ENCODE measurements at regions not wholly inside any gene's neighbourhood (a gene's known extent, or its start where the extent isn't known, plus 50 kb on each side); places are given as distances from the start of the nearest gene placed in this dataset.
A peak's percentile ranks its signal among the peaks of the same experiment; 100 is the strongest.

DNA sequence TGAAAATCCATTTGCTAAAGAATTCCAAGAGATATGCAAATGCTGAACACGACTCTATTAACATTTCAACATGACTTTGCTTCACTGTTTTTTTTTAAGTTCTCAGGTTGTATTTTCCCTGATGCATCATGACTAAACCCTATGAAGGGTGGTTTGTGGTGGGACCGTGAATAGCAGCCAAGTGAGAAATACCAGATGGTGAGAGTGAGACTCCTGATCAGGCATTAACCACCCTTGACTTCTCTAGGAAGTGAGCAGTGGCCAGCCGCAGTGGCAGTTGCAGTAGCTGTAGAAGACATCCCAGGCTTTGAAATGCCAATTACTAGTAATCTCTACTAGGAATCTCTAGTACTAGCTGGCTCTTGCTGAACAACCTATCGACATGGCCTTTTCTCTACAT is 383.4 kb downstream of the FAM133A start:
- Histone ChIP-seq H3K4ac (replicated peaks; ENCODE audit: insufficient read length, low read depth, low read length) (no peak overlapping the region), H4K20me1 (replicated peaks in 1 of 2; ENCODE audit: control insufficient read depth in 1 of 2, insufficient read depth in 2 of 2, low read length in 2 of 2) (no peaks in the 10 kb centered on the region), H2AFZ (ENCODE audit: low read length) (no peak overlapping the region), H3K18ac (ENCODE audit: extremely low read depth, low read length) (no peak overlapping the region), H2AK5ac (ENCODE audit: low read depth, low read length) (no peak overlapping the region), H3K23me2 (ENCODE audit: low read depth, low read length) (no peaks in the 10 kb centered on the region), H3K79me1 (ENCODE audit: low read depth, low read length) (no peaks in the 10 kb centered on the region), H4K8ac (ENCODE audit: extremely low read depth, insufficient read depth, low read length) (no peak overlapping the region), H3K79me2 (ENCODE audit: control insufficient read depth in 1 of 2, insufficient read depth in 2 of 2, low read length in 2 of 2) (no peaks in the 10 kb centered on the region), H2BK15ac (ENCODE audit: low read length) (no peak overlapping the region), H3K27ac (ENCODE audit: low read depth, low read length) (no peak overlapping the region), H4K5ac (ENCODE audit: insufficient read length, low read depth, low read length) (no peak overlapping the region), H3K4me2 (ENCODE audit: insufficient read depth in 1 of 2, low read depth in 2 of 2, low read length in 2 of 2) (no peak overlapping the region), H2BK5ac (ENCODE audit: low read depth, low read length) (no peak overlapping the region), H2BK12ac (ENCODE audit: low read depth, low read length) (no peak overlapping the region), H3K27me3 (replicated peaks in 1 of 4; ENCODE audit: control insufficient read depth in 3 of 4, extremely low read depth in 1 of 4, insufficient read depth in 3 of 4, low read length in 3 of 4) (no peaks in the 10 kb centered on the region), H3K9me3 (ENCODE audit: insufficient read depth in 2 of 2, low read depth in 1 of 2, low read length in 1 of 2) (no peaks in the 10 kb centered on the region), H2BK20ac (ENCODE audit: low read length) (no peak overlapping the region), H4K91ac (replicated peaks; ENCODE audit: insufficient read length, low read length) (no peak overlapping the region), H3K9ac (replicated peaks in 1 of 4; ENCODE audit: extremely low read depth in 1 of 4, low read depth in 3 of 4, low read length in 3 of 4) (no peak overlapping the region), H2BK120ac (replicated peaks; ENCODE audit: low read depth, low read length) (no peak overlapping the region), H3K56ac (replicated peaks; ENCODE audit: insufficient read length, low read depth, low read length) (no peak overlapping the region), H3K36me3 (ENCODE audit: control insufficient read depth in 2 of 4, insufficient read depth in 4 of 4, low read length in 3 of 4) (no peaks in the 10 kb centered on the region), H3K23ac (ENCODE audit: insufficient read length) (no peak overlapping the region), H3K4me3 (ENCODE audit: extremely low read depth in 1 of 4, insufficient read depth in 2 of 4, low read depth in 3 of 4, low read length in 4 of 4) (no peak overlapping the region), H3K14ac (ENCODE audit: insufficient read length) (no peak overlapping the region), H3K4me1 (replicated peaks in 1 of 4; ENCODE audit: control insufficient read depth in 3 of 4, insufficient read depth in 4 of 4, low read length in 3 of 4) (peaks cover 0 to 7% (median 0%) of the 10 kb centered on the region in 4 experiments; a peak in 1 of 7 replicates)
- peak; percentile 70 for FAIRE-seq
- ChIA-PET POLR2A (ENCODE audit: partially characterized antibody) (no interaction called here), CTCF (ENCODE audit: partially characterized antibody) (interaction anchor here (0.9 kb wide), 1 partner anchor 10 kb away, joined by 3 read pairs; no protein-coding TSS in a partner anchor)
- TF ChIP-seq JUN (IDR thresholded peaks at IDR 0.05; ENCODE audit: low read depth, low read length) (no peak), SP4 (IDR thresholded peaks at IDR 0.05; ENCODE audit: low read length) (no peak), CEBPB (IDR thresholded peaks at IDR 0.05; ENCODE audit: low read depth, low read length) (no peak), YY1 (IDR thresholded peaks at IDR 0.05; ENCODE audit: low read depth, low read length) (no peak), CBX8 (IDR thresholded peaks at IDR 0.05; ENCODE audit: borderline replicate concordance, low read depth, low read length) (no peak), SP1 (IDR thresholded peaks at IDR 0.05; ENCODE audit: low read depth, low read length) (no peak), CHD2 (IDR thresholded peaks at IDR 0.05; ENCODE audit: low read length) (no peak), SUZ12 (IDR thresholded peaks at IDR 0.05; ENCODE audit: low read length) (no peak), MAFK (IDR thresholded peaks at IDR 0.05; ENCODE audit: low read depth, low read length) (no peak), ATF3 (IDR thresholded peaks at IDR 0.05; ENCODE audit: insufficient read depth, low read depth, low read length) (no peak), RAD21 (IDR thresholded peaks at IDR 0.05 in 1 of 2, conservative IDR thresholded peaks at IDR 0.05 in 1 of 2; ENCODE audit: low read depth in 2 of 2, low read length in 2 of 2) (no peak), CREB1 (IDR thresholded peaks at IDR 0.05) (no peak)
- TF ChIP-seq, protein P1, sequence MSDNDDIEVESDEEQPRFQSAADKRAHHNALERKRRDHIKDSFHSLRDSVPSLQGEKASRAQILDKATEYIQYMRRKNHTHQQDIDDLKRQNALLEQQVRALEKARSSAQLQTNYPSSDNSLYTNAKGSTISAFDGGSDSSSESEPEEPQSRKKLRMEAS (IDR thresholded peaks at IDR 0.05) = no peak
- WGBS, 2 experiments (ENCODE audit: extremely low coverage in 1 of 2, insufficient coverage in 1 of 2, insufficient read length in 1 of 2, insufficient replicate concordance in 2 of 2, low coverage in 1 of 2, low lambda C conversion rate in 2 of 2, missing lambda C conversion rate in 1 of 2) = 88% methylated on average over 4 of the region's 4 CpGs; no CpG with 5 or more reads in 1 of the 2 experiments
- DNase-seq (ENCODE audit: low read depth in 1 of 2, low spot score in 2 of 2) = no peak

All from H1 (cell line).